HG03432 (cell line): ENCODE measurements at regions not wholly inside any gene's neighbourhood (a gene's known extent, or its start where the extent isn't known, plus 50 kb on each side); places are given as distances from the start of the nearest gene placed in this dataset.

ENCODE experiments used
- ATAC-seq: cut with Tn5 transposase; IDR thresholded peaks from one replicate; pipeline ENCODE4 v1.9.1; 2021; ENCODE audit warnings: mild to moderate bottlenecking, moderate library complexity; ENCODE audit not compliant: unreplicated experiment

DNA sequence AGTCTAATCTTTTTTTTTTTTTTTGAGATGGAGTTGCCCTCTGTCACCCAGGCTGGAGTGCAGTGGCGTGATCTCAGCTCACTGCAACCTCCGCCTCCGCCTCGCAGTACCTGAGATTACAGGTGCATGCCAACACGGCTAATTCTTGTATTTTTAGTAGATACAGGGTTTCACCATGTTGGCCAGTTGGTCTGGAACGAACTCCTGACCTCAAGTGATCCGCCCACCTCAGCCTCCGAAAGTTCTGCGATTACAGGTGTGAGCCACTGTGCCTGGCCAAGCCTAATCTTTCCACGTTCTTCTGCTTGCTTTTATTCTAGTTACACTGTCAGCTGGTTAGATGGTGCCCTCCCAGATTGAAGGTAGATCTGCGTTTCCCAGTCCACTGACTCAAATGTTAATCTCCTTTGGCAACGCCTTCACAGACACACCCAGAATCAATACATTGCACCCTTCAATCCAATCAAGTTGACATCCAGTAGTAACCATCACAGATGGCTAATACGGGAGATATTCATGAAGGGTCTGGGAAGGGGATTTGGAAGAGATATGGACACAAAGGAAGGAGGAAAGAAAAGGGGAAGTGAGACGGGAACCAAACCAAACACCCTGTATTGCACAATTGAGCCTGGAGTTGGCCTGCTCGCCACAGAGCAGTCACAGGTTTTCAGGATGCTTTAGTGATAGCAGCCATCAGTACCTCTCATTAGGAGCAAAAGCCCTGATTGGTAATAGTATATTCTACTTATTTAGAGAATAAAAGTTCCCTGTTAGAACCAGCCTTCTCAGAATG, 229.8 kb downstream of the PIK3C3 start:
- no peak for ATAC-seq

DNA sequence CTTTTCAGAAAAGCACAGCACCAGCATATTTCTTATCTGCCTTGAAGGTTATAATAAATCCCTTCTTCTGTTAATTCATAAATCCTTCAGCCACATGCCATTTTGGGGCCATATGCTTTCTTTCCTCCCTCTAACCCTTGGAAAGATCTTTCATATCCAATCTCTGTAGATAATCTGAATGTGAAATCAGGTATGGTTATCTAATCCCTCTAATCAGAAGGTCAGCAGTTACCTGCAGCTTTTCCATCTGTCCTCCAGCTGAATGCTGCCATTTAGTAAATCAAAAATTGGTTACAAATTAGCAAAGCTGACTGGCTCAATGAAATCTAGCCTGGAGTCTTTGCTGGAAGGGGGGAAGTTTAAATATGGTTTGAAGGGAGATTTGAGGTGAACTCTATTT, 230.5 kb downstream of the PIK3C3 start:
- no peak for ATAC-seq

DNA sequence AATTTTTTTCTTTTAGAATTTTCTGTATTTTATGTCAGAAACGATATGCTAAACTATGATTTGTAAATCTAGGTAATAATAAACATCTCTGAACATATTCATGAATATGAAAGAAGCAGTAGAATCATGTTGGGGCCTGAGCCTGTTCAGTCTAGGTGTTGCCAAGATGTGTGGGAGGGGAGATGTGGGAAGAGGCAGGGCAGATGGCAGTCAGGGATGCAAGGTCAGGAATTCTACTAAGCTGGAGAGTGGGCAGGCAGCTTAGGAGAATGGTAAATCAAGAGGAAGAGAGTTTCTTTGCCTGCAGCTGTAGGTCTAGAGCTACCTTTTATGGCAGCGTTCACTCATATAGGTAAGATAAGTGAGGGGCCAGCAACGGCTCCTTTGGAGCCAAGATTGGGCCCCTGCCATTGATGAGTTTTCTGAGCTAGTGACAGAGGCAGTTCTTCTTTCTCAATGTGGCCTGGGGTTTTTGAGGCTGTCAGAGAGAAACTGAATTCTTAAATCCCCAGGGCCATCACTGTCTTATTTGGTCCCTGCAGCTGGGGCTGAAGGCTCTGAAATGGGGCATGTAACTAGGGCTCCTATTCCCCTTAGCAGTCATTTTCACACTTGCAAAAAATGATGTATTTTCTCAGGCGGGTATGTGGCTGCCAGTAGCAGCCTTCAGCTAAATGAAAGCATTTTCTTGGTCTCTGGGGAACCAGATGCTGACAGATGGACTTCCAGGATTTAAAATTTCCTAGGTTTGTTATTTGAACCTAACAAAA, 232.8 kb downstream of the PIK3C3 start:
- ATAC-seq: peak; percentile 87

DNA sequence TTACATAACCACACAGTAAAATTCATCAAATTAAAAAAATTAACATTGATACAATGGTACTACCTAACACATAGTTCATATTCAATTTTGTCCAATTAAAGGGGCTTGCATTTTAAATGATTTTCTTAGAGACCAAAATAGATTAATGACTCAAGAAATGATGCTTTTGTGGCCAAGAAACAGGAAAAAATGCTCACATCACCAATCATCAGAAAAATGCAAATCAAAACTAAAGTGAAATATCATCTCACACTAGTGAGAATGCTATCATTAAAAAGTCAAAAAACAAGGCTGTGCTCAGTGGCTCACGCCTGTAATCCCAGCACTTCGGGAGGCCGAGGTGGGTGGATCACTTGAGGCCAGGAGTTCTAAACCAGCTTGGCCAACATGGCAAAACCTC, 235.6 kb downstream of the PIK3C3 start:
- ATAC-seq: no peak

DNA sequence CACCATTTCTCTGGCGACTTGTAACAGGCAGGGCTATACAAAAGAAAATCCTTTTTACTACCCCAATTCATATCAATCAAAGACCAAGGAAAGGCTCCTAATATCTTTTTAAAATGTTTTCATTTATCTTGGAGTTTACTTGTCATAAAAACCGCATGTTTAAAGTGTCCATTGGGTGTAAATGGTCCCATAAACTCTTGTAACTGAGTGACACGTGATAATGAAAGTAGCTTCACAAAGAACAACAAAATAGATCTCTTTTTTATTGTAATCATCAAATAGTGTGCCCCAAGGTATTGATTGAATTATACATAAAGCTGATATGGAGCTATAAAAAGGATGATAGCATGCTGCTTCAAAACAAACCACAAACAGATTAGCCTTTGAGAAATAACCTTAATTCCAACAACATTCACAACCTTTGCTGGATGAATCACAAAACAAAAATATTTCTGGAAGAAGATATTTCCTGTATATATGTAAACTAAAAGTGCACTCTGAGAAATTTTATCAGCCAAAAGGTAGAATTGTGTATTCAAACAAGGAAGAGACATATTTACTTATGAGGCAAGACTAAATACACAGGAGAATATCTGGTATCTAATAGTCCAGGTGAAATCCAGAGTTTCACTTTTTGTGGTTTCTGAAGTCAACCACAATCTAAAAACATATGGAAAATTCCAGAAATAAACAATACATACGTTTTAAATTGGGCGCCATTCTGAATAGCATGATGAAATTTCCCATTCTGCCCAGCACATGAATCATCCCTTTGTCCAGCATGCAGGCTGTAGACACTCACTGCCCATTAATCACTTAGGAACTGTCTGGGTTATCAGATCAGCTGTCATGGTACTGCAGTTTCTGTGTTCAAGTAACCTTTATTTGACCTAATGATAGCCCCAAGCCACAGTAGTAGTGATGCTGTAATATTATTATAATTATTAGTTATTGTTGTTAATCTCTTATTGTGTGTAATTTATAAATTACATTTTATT, 237.5 kb downstream of the PIK3C3 start:
- no peak for ATAC-seq

DNA sequence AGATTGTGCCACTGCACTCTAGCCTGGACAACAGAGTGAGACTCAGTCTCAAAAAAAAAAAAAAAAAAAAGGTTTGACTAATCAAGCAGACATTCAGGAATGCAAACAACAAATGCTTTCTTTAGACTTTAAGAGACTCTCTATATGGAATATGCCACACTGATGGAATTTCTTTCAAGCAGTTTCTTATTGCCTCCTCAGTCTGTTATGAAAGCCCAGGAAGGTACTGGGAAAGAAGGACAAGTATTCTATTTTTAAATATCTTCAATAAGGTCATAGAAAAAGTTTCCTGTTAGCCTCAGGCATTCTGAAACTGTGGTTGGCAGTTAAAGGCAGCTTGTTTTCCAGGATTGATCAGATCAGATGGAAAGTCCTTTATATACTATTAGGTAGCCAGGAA, 241.6 kb downstream of the PIK3C3 start:
- ATAC-seq: no peak

DNA sequence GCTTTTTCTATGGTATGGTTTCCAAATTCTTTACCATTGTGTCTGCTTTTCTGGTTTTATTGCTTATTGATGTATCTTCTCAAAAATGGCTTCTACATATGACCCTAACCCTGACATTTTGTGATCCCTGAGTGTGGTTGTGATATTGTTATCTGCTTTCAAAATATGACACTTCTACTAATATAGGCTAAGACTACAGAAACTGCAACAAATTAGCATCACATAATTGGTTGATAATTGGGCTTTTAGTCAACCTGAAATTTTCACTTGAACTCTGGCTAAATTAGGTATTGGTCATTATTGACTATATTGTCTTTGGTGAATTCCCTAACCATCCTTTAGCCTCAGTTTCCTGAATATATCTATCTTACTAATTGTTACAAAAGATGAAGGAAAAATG, 246.1 kb downstream of the PIK3C3 start:
- no peak for ATAC-seq

DNA sequence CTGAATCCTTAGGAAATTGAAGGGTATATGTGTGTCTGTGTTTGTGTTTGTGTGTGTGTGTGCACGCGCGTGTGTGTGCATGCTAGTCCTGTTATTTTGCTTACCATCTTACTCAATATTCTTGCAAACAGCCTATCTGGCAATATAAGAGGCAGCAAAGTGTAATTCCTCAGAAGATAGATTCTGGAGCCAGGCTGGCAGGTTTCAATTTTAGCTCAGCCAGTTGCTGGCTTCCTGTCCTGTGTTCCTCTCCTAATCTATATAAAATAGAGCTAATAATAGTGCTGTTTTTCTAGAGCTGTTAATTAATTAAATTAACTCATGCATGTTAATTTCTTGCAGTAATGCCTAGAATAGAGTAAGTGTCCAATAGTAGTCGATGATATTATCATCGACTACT, 256.2 kb downstream of the PIK3C3 start:
- no peak for ATAC-seq

DNA sequence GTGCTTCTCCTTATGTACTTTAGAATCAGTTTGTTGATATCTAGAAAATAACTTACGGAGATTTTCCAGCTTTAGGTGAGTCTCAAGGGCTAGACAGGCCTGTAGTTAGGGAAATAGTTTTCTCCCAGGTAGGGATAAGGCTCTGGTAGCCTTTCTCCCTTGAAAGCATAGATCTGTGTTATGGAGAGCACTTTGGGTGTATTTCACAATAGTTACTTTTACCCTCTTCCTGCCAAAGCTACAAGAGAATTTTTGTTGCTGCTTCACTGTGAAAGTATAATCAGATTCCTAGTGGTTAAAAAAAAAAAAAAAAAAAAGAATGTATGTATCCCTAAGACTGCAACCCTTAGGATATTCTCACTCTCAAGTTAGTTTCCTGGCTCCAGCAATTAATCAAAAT, 267.5 kb downstream of the PIK3C3 start:
- no peak for ATAC-seq

DNA sequence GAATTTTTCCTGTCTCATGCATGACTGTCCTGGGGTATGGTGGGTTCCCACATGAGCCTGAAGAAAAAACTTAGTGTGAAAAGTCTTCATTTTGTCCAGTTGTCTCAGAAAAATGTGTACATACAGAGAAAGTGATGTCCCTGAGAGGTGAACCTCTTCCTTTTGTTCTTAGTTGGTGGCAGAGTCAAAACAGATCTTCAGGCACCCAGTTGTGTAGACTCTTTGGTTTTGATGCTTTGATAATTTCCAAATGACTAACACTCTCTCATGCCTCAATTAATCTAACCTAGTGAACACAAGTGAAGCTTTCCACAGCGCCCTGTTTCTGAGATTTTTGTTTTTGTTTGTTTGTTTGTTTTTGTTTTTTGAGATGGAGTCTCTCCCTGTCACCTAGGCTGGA, 273.5 kb downstream of the PIK3C3 start:
- ATAC-seq: peak; percentile 32

DNA sequence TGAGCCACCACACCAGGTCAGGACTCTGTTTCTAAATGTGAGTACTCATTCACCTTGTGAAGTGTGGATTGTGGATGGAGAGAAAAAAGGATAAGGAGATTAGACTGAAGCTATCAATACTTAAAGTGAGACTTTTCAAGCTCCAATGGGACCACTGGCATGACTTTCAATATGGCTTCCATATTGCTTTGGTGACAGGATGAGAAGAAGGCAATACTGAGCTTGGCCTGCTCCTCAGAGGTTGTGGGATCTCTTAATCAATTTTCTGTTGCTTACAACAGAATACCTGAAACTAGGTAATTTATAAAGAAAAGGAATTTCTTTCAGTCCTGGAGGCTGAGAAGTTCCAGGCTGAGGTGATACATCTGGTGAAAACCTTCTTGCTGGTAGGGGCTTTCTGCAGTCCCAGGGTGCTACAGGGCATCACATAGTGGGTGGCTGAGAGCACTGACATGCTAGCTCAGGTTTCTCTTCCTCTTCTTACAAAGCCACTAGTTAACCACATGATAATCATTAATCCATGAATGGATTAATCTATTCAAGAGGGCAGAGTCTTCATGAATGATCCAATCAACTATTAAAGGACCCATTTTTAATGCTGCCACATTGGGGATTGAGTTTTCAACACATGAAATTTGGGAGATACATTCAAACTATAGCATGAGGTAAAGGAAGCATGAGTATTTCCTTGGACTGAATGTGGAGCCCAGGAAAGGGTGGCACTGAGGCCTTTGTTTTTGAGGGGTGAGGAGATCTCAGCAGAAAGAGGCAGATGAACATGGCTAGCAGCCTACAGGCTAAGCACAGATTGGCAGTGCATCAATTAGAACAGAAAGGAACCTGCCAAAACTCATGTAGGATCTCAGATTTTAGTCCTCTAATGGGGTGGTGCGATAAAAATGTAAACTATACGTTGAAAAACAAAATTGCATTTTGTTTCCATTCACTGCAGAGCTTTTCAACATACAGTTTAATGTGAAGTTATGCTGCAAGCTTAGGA, 274.5 kb downstream of the PIK3C3 start:
- peak; percentile 99 for ATAC-seq

DNA sequence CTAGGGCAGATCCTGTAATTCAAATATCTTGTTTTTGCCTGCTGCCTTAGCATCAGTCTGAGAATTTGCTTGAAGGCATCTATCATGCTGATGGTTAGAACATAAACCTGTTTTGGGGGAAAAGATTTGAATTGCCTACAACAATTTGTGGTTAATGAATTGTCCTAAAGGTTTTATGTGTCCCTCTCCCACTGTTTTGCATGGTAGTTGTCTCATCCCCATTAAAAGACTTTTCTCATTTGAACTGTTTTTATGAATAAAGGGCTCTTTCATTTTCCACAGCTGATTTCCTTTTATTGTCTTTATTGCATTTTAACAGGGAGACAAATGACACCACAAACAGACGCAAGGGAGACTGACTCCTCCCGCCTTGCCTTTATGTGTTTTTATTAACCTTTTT, 275.6 kb downstream of the PIK3C3 start:
- ATAC-seq: no peak

DNA sequence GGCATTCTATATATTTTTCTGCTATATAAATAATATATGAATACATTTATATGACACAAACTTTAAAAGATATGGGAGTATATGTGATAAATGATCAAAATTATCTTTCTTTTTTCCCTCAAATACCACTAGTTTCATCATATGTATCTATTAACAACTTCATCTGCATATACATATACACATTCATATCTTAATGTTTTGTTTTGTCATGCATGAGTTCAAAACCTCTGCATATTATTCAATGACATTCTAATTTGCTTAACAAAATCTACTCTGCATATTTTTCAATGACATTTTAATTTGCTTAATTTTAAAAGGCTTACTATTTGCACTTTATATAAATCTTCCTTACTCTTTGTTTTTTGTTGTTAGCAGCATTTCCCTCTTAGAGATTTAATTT, 276.2 kb downstream of the PIK3C3 start:
- ATAC-seq: no peak

DNA sequence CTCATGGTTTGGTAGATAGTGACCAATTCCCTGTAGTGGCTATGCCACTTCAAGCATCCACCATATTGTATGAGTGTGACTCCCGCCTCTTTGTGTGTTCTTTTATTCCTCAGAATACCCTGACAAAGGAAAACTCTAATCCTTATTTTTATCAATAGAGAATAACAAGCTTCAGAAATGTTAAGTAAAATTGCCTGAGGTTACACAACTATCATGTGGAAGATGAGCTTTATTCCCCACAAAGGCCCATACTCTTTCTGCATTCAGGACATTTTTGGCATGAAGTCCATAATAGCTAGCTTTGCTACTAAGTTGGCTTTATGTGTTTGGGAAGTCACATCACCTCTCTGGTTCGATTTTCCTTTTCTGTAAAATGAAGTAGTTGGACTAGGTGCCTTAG, 276.8 kb downstream of the PIK3C3 start:
- no peak for ATAC-seq

DNA sequence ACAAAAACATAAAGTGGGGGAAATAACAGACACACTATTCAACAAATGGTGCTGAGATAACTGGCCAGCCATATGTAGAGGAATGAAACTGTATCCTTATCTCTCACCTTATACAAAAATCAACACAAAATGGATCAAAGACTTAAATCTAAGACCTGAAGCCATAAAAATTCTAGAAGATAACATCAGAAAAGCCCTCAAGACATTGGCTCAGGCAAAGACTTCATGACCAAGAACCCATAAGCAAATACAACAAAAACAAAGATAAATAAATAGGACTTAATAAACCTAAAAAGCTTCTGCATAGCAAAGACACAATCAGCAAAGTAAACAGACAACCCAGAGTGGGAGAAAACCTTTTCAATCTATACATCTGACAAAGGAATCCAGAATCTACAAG, 278.9 kb downstream of the PIK3C3 start:
- ATAC-seq: no peak

DNA sequence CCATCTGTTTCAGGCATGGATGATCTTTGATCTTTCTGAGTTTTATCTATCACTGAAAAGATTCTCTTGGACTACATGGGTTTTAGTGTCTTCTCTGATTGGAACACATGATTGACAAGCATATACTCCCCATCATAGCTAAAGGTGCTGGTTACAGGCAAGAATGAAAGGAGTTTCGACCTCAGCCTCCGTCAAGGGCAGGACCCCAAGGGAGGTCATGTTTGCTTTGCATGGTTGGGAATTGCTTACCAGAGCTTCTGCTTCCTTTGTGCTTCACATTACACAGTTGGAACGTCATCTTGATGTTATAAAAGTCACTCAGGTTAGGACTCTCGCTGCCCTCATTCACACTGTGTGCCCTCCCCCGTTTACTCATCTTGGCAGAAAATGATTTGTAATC, 287.7 kb downstream of the PIK3C3 start:
- no peak for ATAC-seq

DNA sequence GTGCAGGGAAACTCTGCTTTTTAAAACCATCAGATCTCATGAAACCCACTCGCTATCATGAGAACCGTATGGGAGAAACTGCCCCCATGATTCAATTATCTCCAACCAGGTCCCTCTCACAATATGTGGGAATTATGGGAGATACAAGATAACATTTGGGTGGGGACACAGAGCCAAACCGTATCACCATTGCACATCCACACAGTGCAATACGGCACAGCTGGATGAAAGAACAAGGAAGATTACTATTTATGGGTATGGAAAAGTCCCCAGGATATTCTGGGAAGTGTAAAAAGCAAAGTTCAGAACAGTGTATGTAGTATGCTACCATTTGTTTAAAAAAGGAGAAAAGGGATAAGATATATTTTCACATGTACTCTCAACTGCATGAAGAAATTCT, 290.1 kb downstream of the PIK3C3 start:
- ATAC-seq: no peak

DNA sequence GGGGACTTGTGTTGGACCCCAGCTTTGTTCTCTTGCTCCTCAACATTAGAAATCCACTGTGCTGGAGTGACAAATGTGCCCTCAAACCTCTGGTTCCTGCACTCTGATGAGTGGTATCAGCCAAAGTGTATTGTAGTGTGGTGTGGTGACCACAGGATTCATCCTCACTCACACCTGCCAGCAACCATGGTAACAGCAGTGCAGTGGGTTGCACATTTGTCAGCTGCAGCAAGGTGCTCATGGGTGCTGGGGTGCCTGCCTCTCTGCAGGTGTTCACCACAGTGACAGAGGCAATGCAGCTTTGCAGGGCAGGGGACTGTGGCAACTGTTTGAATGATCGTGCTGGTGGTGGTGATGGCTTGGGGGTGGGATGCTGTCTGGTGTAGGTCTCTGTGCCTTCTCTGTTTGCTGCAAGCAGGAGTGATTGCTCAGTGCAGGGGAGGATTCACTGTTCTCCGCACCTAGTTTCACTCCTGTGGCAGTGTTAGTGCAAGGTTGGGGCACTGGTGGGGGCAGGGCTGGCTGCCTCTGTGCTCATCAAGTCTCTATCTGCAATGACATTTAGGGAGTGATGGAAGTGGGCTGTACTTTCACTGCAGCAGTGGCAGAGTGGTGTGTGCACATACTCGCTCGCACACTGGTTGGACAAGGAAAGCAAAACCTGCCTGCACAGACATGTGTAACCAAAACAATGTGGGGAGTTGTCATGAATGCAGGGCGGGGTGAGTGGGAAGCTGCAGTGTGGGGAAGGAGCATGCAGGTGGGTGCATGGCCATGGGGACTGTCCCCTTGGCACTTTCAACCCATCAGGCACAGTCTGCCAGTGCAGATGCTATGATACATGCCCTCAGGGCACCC, 301.1 kb downstream of the PIK3C3 start:
- ATAC-seq: no peak

DNA sequence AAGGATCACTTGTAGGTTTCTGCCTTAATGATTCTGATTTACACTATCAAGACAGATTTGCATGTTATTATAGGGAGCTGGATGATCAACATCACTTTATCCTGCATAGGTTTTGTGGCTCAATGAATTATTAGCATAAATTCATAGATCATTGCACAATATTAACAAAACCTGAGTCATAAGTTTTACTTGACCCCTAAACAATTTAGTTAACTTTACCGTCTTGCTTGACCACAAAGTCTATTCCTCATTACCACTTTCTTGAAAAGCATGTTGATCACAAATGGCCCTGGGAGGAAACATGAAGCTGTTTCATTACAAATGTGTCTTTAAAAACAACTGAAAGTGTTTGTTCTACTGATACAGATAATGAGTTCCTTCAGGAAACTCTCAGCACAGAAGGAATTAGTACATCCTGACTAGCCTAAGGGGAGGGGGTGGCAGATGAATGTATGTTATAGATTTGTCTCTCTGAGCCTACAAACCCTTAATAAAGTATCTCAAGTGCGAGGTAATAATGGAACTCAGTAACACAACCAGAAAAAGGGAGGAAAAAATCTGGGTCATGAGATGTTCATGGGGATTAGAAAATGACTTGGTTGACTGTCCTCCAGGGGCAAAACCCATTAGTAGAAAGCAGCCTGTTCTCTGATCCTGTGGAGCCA, 303.4 kb downstream of the PIK3C3 start:
- ATAC-seq: no peak
